ENCODE measurements at regions not wholly inside any gene's neighbourhood (a gene's known extent, or its start where the extent isn't known, plus 50 kb on each side); places are given as distances from the start of the nearest gene placed in this dataset.
A peak's percentile ranks its signal among the peaks of the same experiment; 100 is the strongest.

DNA sequence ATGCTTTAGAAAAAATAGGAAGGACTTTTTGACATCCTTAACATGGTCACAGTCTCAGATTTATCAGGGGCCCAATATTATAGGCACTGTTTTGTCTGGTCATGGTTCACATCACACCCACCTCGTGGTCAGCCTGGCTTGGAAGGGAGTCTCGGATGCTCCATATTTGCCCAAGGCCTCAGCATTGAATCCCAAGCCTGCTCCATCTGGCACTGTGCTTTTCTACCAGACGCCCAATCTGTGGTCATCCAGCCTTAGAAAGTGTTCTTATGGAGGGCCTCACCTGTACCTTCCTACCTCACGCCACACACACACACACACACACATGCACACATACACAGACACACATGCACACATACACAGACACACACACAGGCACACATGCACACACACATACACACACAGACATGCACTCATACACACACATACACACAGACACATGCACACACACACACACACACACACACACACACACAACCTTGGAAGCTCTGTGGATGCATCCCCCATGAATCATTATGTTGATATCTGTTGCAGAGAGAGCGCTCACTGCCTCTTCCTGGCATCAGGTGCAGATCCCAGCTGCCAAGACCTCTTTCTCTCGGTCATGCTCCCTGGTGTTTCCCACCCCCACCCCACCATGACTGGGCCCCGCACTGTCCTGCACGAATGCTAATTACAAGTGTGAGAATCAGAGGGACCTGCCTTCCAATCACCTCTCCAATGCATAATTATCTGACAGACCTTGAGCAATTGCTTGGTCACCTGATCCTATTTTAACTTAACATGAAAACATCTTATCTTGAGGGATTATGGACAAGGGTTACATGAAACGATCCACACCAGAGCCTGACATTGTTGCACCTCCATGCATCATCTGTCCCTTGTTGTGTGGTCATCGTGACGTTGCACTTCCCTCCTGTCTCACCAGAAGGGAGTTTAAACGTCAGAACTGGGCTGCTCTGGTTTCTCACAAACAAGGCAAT is 122.7 kb upstream of the TMEM72 start (continued):
- TF ChIP-seq, protein P1, sequence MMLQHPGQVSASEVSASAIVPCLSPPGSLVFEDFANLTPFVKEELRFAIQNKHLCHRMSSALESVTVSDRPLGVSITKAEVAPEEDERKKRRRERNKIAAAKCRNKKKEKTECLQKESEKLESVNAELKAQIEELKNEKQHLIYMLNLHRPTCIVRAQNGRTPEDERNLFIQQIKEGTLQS (IDR thresholded peaks at IDR 0.05), result peak; percentile 76
- TF ChIP-seq, protein P1 (CRISPR knock-in tag; conservative IDR thresholded peaks at IDR 0.05), result no peak
- TF ChIP-seq ATF1 (CRISPR knock-in tag; IDR thresholded peaks at IDR 0.05) (no peak), ATF1 (tag; IDR thresholded peaks at IDR 0.05) (peak; percentile 86), HNRNPK (IDR thresholded peaks at IDR 0.05; ENCODE audit: low read depth, low read length, poor library complexity, severe bottlenecking) (no peak), C11orf30 (IDR thresholded peaks at IDR 0.05; ENCODE audit: low read depth) (peak; percentile 87), ZNF445 (CRISPR knock-in tag; IDR thresholded peaks at IDR 0.05; ENCODE audit: low read depth) (no peak), ATF7 (IDR thresholded peaks at IDR 0.05) (peak; percentile 67; the same call in 1 of the 2 replicates), MAFK (IDR thresholded peaks at IDR 0.05; ENCODE audit: low read length) (peak; percentile 43), SRF (CRISPR knock-in tag; IDR thresholded peaks at IDR 0.05) (no peak), GTF2F1 (IDR thresholded peaks at IDR 0.05; ENCODE audit: low read depth, low read length) (no peak), NFIC (IDR thresholded peaks at IDR 0.05) (no peak), CHD2 (IDR thresholded peaks at IDR 0.05; ENCODE audit: low read depth, low read length) (no peak)
- TF ChIP-seq, protein P2, sequence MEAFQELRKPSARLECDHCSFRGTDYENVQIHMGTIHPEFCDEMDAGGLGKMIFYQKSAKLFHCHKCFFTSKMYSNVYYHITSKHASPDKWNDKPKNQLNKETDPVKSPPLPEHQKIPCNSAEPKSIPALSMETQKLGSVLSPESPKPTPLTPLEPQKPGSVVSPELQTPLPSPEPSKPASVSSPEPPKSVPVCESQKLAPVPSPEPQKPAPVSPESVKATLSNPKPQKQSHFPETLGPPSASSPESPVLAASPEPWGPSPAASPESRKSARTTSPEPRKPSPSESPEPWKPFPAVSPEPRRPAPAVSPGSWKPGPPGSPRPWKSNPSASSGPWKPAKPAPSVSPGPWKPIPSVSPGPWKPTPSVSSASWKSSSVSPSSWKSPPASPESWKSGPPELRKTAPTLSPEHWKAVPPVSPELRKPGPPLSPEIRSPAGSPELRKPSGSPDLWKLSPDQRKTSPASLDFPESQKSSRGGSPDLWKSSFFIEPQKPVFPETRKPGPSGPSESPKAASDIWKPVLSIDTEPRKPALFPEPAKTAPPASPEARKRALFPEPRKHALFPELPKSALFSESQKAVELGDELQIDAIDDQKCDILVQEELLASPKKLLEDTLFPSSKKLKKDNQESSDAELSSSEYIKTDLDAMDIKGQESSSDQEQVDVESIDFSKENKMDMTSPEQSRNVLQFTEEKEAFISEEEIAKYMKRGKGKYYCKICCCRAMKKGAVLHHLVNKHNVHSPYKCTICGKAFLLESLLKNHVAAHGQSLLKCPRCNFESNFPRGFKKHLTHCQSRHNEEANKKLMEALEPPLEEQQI (IDR thresholded peaks at IDR 0.05), result no peak
- TF ChIP-seq, protein P3, sequence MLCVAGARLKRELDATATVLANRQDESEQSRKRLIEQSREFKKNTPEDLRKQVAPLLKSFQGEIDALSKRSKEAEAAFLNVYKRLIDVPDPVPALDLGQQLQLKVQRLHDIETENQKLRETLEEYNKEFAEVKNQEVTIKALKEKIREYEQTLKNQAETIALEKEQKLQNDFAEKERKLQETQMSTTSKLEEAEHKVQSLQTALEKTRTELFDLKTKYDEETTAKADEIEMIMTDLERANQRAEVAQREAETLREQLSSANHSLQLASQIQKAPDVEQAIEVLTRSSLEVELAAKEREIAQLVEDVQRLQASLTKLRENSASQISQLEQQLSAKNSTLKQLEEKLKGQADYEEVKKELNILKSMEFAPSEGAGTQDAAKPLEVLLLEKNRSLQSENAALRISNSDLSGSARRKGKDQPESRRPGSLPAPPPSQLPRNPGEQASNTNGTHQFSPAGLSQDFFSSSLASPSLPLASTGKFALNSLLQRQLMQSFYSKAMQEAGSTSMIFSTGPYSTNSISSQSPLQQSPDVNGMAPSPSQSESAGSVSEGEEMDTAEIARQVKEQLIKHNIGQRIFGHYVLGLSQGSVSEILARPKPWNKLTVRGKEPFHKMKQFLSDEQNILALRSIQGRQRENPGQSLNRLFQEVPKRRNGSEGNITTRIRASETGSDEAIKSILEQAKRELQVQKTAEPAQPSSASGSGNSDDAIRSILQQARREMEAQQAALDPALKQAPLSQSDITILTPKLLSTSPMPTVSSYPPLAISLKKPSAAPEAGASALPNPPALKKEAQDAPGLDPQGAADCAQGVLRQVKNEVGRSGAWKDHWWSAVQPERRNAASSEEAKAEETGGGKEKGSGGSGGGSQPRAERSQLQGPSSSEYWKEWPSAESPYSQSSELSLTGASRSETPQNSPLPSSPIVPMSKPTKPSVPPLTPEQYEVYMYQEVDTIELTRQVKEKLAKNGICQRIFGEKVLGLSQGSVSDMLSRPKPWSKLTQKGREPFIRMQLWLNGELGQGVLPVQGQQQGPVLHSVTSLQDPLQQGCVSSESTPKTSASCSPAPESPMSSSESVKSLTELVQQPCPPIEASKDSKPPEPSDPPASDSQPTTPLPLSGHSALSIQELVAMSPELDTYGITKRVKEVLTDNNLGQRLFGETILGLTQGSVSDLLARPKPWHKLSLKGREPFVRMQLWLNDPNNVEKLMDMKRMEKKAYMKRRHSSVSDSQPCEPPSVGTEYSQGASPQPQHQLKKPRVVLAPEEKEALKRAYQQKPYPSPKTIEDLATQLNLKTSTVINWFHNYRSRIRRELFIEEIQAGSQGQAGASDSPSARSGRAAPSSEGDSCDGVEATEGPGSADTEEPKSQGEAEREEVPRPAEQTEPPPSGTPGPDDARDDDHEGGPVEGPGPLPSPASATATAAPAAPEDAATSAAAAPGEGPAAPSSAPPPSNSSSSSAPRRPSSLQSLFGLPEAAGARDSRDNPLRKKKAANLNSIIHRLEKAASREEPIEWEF (CRISPR knock-in tag; IDR thresholded peaks at IDR 0.05), result no peak
- TF ChIP-seq, protein P4, sequence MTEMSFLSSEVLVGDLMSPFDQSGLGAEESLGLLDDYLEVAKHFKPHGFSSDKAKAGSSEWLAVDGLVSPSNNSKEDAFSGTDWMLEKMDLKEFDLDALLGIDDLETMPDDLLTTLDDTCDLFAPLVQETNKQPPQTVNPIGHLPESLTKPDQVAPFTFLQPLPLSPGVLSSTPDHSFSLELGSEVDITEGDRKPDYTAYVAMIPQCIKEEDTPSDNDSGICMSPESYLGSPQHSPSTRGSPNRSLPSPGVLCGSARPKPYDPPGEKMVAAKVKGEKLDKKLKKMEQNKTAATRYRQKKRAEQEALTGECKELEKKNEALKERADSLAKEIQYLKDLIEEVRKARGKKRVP (CRISPR knock-in tag; IDR thresholded peaks at IDR 0.05), result 0 out of 2 replicates have a peak, but pooled peaks have one; percentile 34
- TF ChIP-seq, protein P5, sequence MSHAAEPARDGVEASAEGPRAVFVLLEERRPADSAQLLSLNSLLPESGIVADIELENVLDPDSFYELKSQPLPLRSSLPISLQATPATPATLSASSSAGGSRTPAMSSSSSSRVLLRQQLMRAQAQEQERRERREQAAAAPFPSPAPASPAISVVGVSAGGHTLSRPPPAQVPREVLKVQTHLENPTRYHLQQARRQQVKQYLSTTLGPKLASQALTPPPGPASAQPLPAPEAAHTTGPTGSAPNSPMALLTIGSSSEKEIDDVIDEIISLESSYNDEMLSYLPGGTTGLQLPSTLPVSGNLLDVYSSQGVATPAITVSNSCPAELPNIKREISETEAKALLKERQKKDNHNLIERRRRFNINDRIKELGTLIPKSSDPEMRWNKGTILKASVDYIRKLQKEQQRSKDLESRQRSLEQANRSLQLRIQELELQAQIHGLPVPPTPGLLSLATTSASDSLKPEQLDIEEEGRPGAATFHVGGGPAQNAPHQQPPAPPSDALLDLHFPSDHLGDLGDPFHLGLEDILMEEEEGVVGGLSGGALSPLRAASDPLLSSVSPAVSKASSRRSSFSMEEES (CRISPR knock-in tag; IDR thresholded peaks at IDR 0.05), result no peak

Data from K562 (cell line).